ENCODE measurements at regions not wholly inside any gene's neighbourhood (a gene's known extent, or its start where the extent isn't known, plus 50 kb on each side); places are given as distances from the start of the nearest gene placed in this dataset.

GRCh38 chr10:21243748-21244257 is 281.7 kb downstream of the SKIDA1 start:
- H3K4me1 ChIP-seq (ENCODE audit: control insufficient read depth, insufficient read depth, low read length) = no peaks in the 10 kb centered on the region
- POLR2A ChIA-PET = no interaction called here
- CTCF ChIA-PET = no interaction called here

GRCh38 chr10:21242915-21243314 is 282.6 kb downstream of the SKIDA1 start:
- BruUV-seq (replicated peaks) = no TSS peak
- intact Hi-C loops (cut with micrococcal nuclease; ENCODE audit: unreplicated experiment) (no loop called here), in situ Hi-C loops (cut with HindIII; ENCODE audit: low pct_unique_long_range_greater_than_20kb, low sequenced_read_pairs) (no loop called here)
- Histone ChIP-seq H3K4me1 (ENCODE audit: control insufficient read depth, insufficient read depth, low read length) (no peaks in the 10 kb centered on the region), H3K27me3 (ENCODE audit: control insufficient read depth, insufficient read depth, low read length) (no peaks in the 10 kb centered on the region), H3K27ac (ENCODE audit: low read length) (no peak overlapping the region), H3K9me3 (ENCODE audit: control insufficient read depth, insufficient read depth, low read depth, low read length) (no peaks in the 10 kb centered on the region), H3K36me3 (ENCODE audit: control insufficient read depth, insufficient read depth, low read length) (no peaks in the 10 kb centered on the region), H3K4me3 (ENCODE audit: low read depth in 2 of 2, low read length in 2 of 2) (no peak overlapping the region)
- no peak for DNase-seq (ENCODE audit: low read depth, low spot score)
- ChIA-PET CTCF (no interaction called here), POLR2A (no interaction called here)
- no peak for TF ChIP-seq TCF7L2 (IDR thresholded peaks at IDR 0.05; ENCODE audit: low read depth, low read length)
- TF ChIP-seq REST (IDR thresholded peaks at IDR 0.05; ENCODE audit: insufficient read depth in 1 of 2, low read depth in 2 of 2, low read length in 1 of 2) = no peak
- no peak for TF ChIP-seq POLR2AphosphoS5 (IDR thresholded peaks at IDR 0.05; ENCODE audit: low read depth, low read length)
- no peak for TF ChIP-seq SIN3A (IDR thresholded peaks at IDR 0.05; ENCODE audit: borderline replicate concordance, insufficient read depth, low read depth, low read length)
- TF ChIP-seq CTCF (IDR thresholded peaks at IDR 0.05) = no peak
- no peak for ATAC-seq

More at GRCh38 chr10:21243748-21244257, 281.7 kb downstream of the SKIDA1 start:
- no peak for ATAC-seq
- intact Hi-C loops (cut with micrococcal nuclease; ENCODE audit: unreplicated experiment) = no loop called here
- DNase-seq (ENCODE audit: low read depth, low spot score) = no peak
- in situ Hi-C loops (cut with HindIII; ENCODE audit: low pct_unique_long_range_greater_than_20kb, low sequenced_read_pairs) = no loop called here
- Histone ChIP-seq H3K4me3 (ENCODE audit: low read depth in 2 of 2, low read length in 2 of 2) (no peak overlapping the region), H3K27me3 (ENCODE audit: control insufficient read depth, insufficient read depth, low read length) (no peaks in the 10 kb centered on the region), H3K36me3 (ENCODE audit: control insufficient read depth, insufficient read depth, low read length) (no peaks in the 10 kb centered on the region), H3K27ac (ENCODE audit: low read length) (no peak overlapping the region), H3K9me3 (ENCODE audit: control insufficient read depth, insufficient read depth, low read depth, low read length) (no peaks in the 10 kb centered on the region)
- no TSS peak for BruUV-seq (replicated peaks)
- TF ChIP-seq POLR2AphosphoS5 (IDR thresholded peaks at IDR 0.05; ENCODE audit: low read depth, low read length) (no peak), SIN3A (IDR thresholded peaks at IDR 0.05; ENCODE audit: borderline replicate concordance, insufficient read depth, low read depth, low read length) (no peak)

- no peaks in the 10 kb centered on the region for H3K9me3 ChIP-seq (ENCODE audit: control insufficient read depth, insufficient read depth, low read depth, low read length)
- ATAC-seq (no peak), DNase-seq (ENCODE audit: low read depth, low spot score) (no peak)
- no peaks in the 10 kb centered on the region for H3K36me3 ChIP-seq (ENCODE audit: control insufficient read depth, insufficient read depth, low read length)
- H3K27ac ChIP-seq (ENCODE audit: low read length) = no peak overlapping the region
- in situ Hi-C loops (cut with HindIII; ENCODE audit: low pct_unique_long_range_greater_than_20kb, low sequenced_read_pairs) = no loop called here
- ChIA-PET POLR2A (interaction anchor here (0.6 kb wide), 1 partner anchor 57 kb away, joined by 5 read pairs; no protein-coding TSS in a partner anchor), CTCF (interaction anchor here (0.6 kb wide), 1 partner anchor 24 kb away, joined by 3 read pairs; no protein-coding TSS in a partner anchor)
- no TSS peak for BruUV-seq (replicated peaks)
- intact Hi-C loops (cut with micrococcal nuclease; ENCODE audit: unreplicated experiment) = no loop called here
- H3K4me3 ChIP-seq (ENCODE audit: low read depth in 2 of 2, low read length in 2 of 2) = no peak overlapping the region
- H3K27me3 ChIP-seq (ENCODE audit: control insufficient read depth, insufficient read depth, low read length) = no peaks in the 10 kb centered on the region
- TF ChIP-seq REST (IDR thresholded peaks at IDR 0.05; ENCODE audit: insufficient read depth in 1 of 2, low read depth in 2 of 2, low read length in 1 of 2) = no peak
- H3K4me1 ChIP-seq (ENCODE audit: control insufficient read depth, insufficient read depth, low read length) = no peaks in the 10 kb centered on the region
These were observed 286.8 kb downstream of the SKIDA1 start for GRCh38 chr10:21238717-21239116.
